Peyer's patch (tissue), 4 donors: ENCODE measurements at regions not wholly inside any gene's neighbourhood (a gene's known extent, or its start where the extent isn't known, plus 50 kb on each side); places are given as distances from the start of the nearest gene placed in this dataset.

ENCODE experiments used
- DNase-seq, 3 donors: peaks; one replicate each; pipeline ENCODE4 v3.0.0-alpha.2; 2017 to 2019
- H3K27ac ChIP-seq, 4 donors: fragments of 200-600 bp; sonication (generic); one replicate each; pipeline ENCODE4 v1.5.1; 2016 to 2019
- H3K27me3 ChIP-seq, 2 donors: fragments of 200-600 bp; sonication (generic); one replicate each; pipeline ENCODE4 v1.5.1; 2019
- H3K36me3 ChIP-seq, 3 donors: fragments of 200-600 bp; sonication (generic); one replicate each; pipeline ENCODE4 v1.5.1; 2016 to 2019
- H3K4me1 ChIP-seq, 4 donors: fragments of 200-600 bp; sonication (generic); one replicate each; pipeline ENCODE4 v1.5.1; 2016 to 2019
- H3K4me3 ChIP-seq, 4 donors: fragments of 200-600 bp; sonication (generic); 1 replicate in 3 of 4; 2 replicates in 1 of 4; pipeline ENCODE4 v1.5.1; 2016 to 2019; ENCODE audit warnings: mild to moderate bottlenecking in 1 of 4
- H3K9me3 ChIP-seq, 4 donors: fragments of 200-600 bp; sonication (generic); one replicate each; pipeline ENCODE4 v1.5.1; 2016 to 2019; ENCODE audit warnings: mild to moderate bottlenecking in 1 of 4
- CTCF ChIP-seq, 6 experiments: fragments of 450-650 bp in 4 of 6; fragments of 200-600 bp in 2 of 6; sonication (generic) in 1 of 6; IDR thresholded peaks; one replicate each; pipeline ENCODE4 v1.5.1; 2017 to 2019; ENCODE audit warnings: antibody characterized with exemption in 6 of 6, mild to moderate bottlenecking in 3 of 6, moderate library complexity in 1 of 6
- POLR2A ChIP-seq, 2 donors: fragments of 450-650 bp; IDR thresholded peaks; one replicate each; pipeline ENCODE4 v1.5.1; 2017; ENCODE audit warnings: antibody characterized with exemption in 2 of 2, mild to moderate bottlenecking in 2 of 2, moderate library complexity in 2 of 2

- Histone ChIP-seq H3K27ac (no peak overlapping the region), H3K36me3 (no peaks in the 10 kb centered on the region), H3K9me3 (no peaks in the 10 kb centered on the region), H3K27me3 (no peaks in the 10 kb centered on the region), H3K4me3 (no peak overlapping the region), H3K4me1 (no peaks in the 10 kb centered on the region)
- DNase-seq = no peak
- TF ChIP-seq POLR2A (IDR thresholded peaks at IDR 0.05) = no peak
These were observed 177.9 kb upstream of the DPH6 start for GRCh38 chr15:35723852-35724251.

- Histone ChIP-seq H3K4me1 (no peaks in the 10 kb centered on the region), H3K4me3 (no peak overlapping the region), H3K27ac (no peak overlapping the region), H3K27me3 (no peaks in the 10 kb centered on the region), H3K9me3 (no peaks in the 10 kb centered on the region), H3K36me3 (no peaks in the 10 kb centered on the region)
- DNase-seq = no peak
- TF ChIP-seq CTCF (IDR thresholded peaks at IDR 0.05) = no peak
- TF ChIP-seq POLR2A (IDR thresholded peaks at IDR 0.05) = no peak
These were observed 178.7 kb upstream of the DPH6 start for GRCh38 chr15:35724626-35725025.

GRCh38 chr15:35725353-35725752 is 179.4 kb upstream of the DPH6 start:
- H3K4me3 ChIP-seq = no peak overlapping the region
- no peaks in the 10 kb centered on the region for H3K36me3 ChIP-seq
- no peaks in the 10 kb centered on the region for H3K4me1 ChIP-seq
- no peak overlapping the region for H3K27ac ChIP-seq
- no peaks in the 10 kb centered on the region for H3K9me3 ChIP-seq
- no peak for DNase-seq
- no peaks in the 10 kb centered on the region for H3K27me3 ChIP-seq
- no peak for TF ChIP-seq POLR2A (IDR thresholded peaks at IDR 0.05)
- no peak for TF ChIP-seq CTCF (IDR thresholded peaks at IDR 0.05)

- Histone ChIP-seq H3K9me3 (no peaks in the 10 kb centered on the region), H3K36me3 (no peaks in the 10 kb centered on the region), H3K27ac (no peak overlapping the region), H3K4me1 (no peaks in the 10 kb centered on the region), H3K27me3 (no peaks in the 10 kb centered on the region), H3K4me3 (no peak overlapping the region)
- no peak for DNase-seq
- no peak for TF ChIP-seq POLR2A (IDR thresholded peaks at IDR 0.05)
- TF ChIP-seq CTCF (IDR thresholded peaks at IDR 0.05) = no peak
These were observed 181.7 kb upstream of the DPH6 start for GRCh38 chr15:35727627-35728026.

- H3K9me3 ChIP-seq = no peaks in the 10 kb centered on the region
- H3K27me3 ChIP-seq = no peaks in the 10 kb centered on the region
- no peak overlapping the region for H3K27ac ChIP-seq
- H3K4me1 ChIP-seq = no peaks in the 10 kb centered on the region
- no peak overlapping the region for H3K4me3 ChIP-seq
- no peaks in the 10 kb centered on the region for H3K36me3 ChIP-seq
- DNase-seq = no peak
- no peak for TF ChIP-seq CTCF (IDR thresholded peaks at IDR 0.05)
- TF ChIP-seq POLR2A (IDR thresholded peaks at IDR 0.05) = no peak
These were observed 182.4 kb upstream of the DPH6 start for GRCh38 chr15:35728219-35728940.

- Histone ChIP-seq H3K4me1 (no peaks in the 10 kb centered on the region), H3K9me3 (no peaks in the 10 kb centered on the region), H3K36me3 (no peaks in the 10 kb centered on the region), H3K4me3 (no peak overlapping the region), H3K27me3 (no peaks in the 10 kb centered on the region), H3K27ac (no peak overlapping the region)
- TF ChIP-seq CTCF (IDR thresholded peaks at IDR 0.05) (no peak), POLR2A (IDR thresholded peaks at IDR 0.05) (no peak)
- DNase-seq = no peak
These were observed 190.2 kb upstream of the DPH6 start for GRCh38 chr15:35736150-35736549.
